H1 (cell line): ENCODE measurements at regions not wholly inside any gene's neighbourhood (a gene's known extent, or its start where the extent isn't known, plus 50 kb on each side); places are given as distances from the start of the nearest gene placed in this dataset.

ENCODE experiments used
- ASH2L ChIP-seq: fragments of 200-600, 300-600 bp; sonication (generic); IDR thresholded peaks from one replicate; pipeline ENCODE4 v1.7.1; 2017; ENCODE audit warnings: low read length
- FOSL1 ChIP-seq: IDR thresholded peaks from 2 replicates; pipeline ENCODE4 v1.6.1; 2011; ENCODE audit warnings: mild to moderate bottlenecking, low read depth, low read length, moderate library complexity; ENCODE audit not compliant: insufficient read depth
- KDM4A ChIP-seq: IDR thresholded peaks from one replicate; pipeline ENCODE4 v1.7.1; 2012; ENCODE audit warnings: low read depth, mild to moderate bottlenecking, moderate library complexity, low read length, inconsistent platforms; ENCODE audit not compliant: severe bottlenecking
- NRF1 ChIP-seq: IDR thresholded peaks from 2 replicates; pipeline ENCODE4 v1.6.1; 2011; ENCODE audit warnings: mild to moderate bottlenecking, low read depth, low read length, improper control_type of control experiment
- POLR2A ChIP-seq, 2 experiments: IDR thresholded peaks; 1 replicate in 1 of 2; 2 replicates in 1 of 2; pipeline ENCODE4 v1.6.1; 2011; ENCODE audit warnings: low read depth in 2 of 2, low read length in 2 of 2, mild to moderate bottlenecking in 2 of 2; ENCODE audit errors: control extremely low read depth in 1 of 2
- RBBP5 ChIP-seq: IDR thresholded peaks from 2 replicates; pipeline ENCODE4 v1.7.1; 2012; ENCODE audit warnings: low read depth, mild to moderate bottlenecking, inconsistent platforms, low read length, moderate library complexity, borderline replicate concordance
- SP4 ChIP-seq: IDR thresholded peaks from 2 replicates; pipeline ENCODE4 v1.6.1; 2012; ENCODE audit warnings: low read length, inconsistent platforms

- no peak for TF ChIP-seq ASH2L
- no peak for TF ChIP-seq NRF1
- no peak for TF ChIP-seq FOSL1
- no peak for TF ChIP-seq RBBP5
- no peak for TF ChIP-seq KDM4A
- no peak for TF ChIP-seq POLR2A (IDR thresholded peaks at IDR 0.05; ENCODE audit: control extremely low read depth in 1 of 2, low read depth in 2 of 2, low read length in 2 of 2)
- no peak for TF ChIP-seq SP4
- TF ChIP-seq, all 59 proteins: peak for 0
Observed at GRCh38 chr13:62137629-62138405, 722.2 kb upstream of the PCDH20 start (continued).
